ENCODE measurements at regions not wholly inside any gene's neighbourhood (a gene's known extent, or its start where the extent isn't known, plus 50 kb on each side); places are given as distances from the start of the nearest gene placed in this dataset.

GRCh38 chr5:6195711-6196358 is 182.5 kb downstream of the MED10 start:
- TF ChIP-seq CTCF (IDR thresholded peaks at IDR 0.05) = no peak
- TF ChIP-seq POLR2A (IDR thresholded peaks at IDR 0.05) = no peak
